Motor neuron (in vitro differentiated cells): ENCODE measurements at regions not wholly inside any gene's neighbourhood (a gene's known extent, or its start where the extent isn't known, plus 50 kb on each side); places are given as distances from the start of the nearest gene placed in this dataset.
"Not testable (repeated sequence)": the region's sequence is repeated elsewhere in the genome, so short reads cannot be mapped to it uniquely, and the experiment has no call there.

Experiments used
- ATAC-seq, 8 experiments: fragments of 200-7000 bp; cut with Tn5 transposase; replicated peaks in 6 of 8; 2 replicates each; pipeline ENCODE4 v1.8.0; 2021; ENCODE audit warnings: mild to moderate bottlenecking in 8 of 8, moderate library complexity in 8 of 8
- H3K27ac ChIP-seq, 2 donors: fragments of 250-450 bp; sonication (Bioruptor Pico); 2 replicates each; pipeline ENCODE4 v1.9.0; 2021; ENCODE audit warnings: antibody characterized with exemption in 2 of 2, mild to moderate bottlenecking in 2 of 2, moderate library complexity in 1 of 2
- H3K4me1 ChIP-seq, 2 donors: fragments of 250-450 bp; sonication (Bioruptor Pico); replicated peaks in 1 of 2; 2 replicates each; pipeline ENCODE4 v1.6.1; 2021; ENCODE audit warnings: antibody characterized with exemption in 2 of 2, mild to moderate bottlenecking in 2 of 2, moderate library complexity in 1 of 2
- H3K4me3 ChIP-seq, 5 donors: fragments of 250-450 bp; sonication (Bioruptor Pico); 2 replicates each; pipeline ENCODE4 v1.9.0; 2021; ENCODE audit warnings: antibody characterized with exemption in 5 of 5, mild to moderate bottlenecking in 5 of 5, moderate library complexity in 4 of 5
- WGBS, 10 experiments: fragments of 450-650 bp; shearing (Covaris generic); methylation state at CpG; one replicate each; pipeline ENCODE4 v1.0.0; 2022; 5-methylcytosine and 5-hydroxymethylcytosine counted together
- in situ Hi-C, 9 experiments: fragments of 400-800 bp; cut with MboI; loops; one replicate each; pipeline ENCODE4 v1.15.0; 2021; ENCODE audit warnings: low sequenced_read_pairs in 9 of 9, low pct_unique_long_range_greater_than_20kb in 2 of 9; ENCODE audit not compliant: unreplicated experiment in 9 of 9

GRCh38 chr5:112514111-112514510 lies 95.0 kb upstream of the EPB41L4A start:
- Histone ChIP-seq H3K4me3 (no peak overlapping the region), H3K4me1 (no peaks in the 10 kb centered on the region), H3K27ac (no peak overlapping the region)
- WGBS, 10 experiments = 17 to 67% (median 20%) methylated on average over 1 to 2 of the region's 2 CpGs; no CpG with 5 or more reads in 5 of the 10 experiments
- ATAC-seq = peak in 2 of 8 experiments; percentile 41 to 49
- in situ Hi-C loops = no loop called here

GRCh38 chr5:112520474-112520873 lies 101.4 kb upstream of the EPB41L4A start:
- WGBS, 10 experiments = 0 to 67% (median 31%) methylated on average over 1 of the region's 1 CpG; no CpG with 5 or more reads in 1 of the 10 experiments
- in situ Hi-C loops, H3K4me1 ChIP-seq, H3K27ac ChIP-seq, ATAC-seq, H3K4me3 ChIP-seq: not testable (repeated sequence)

- ATAC-seq, H3K27ac ChIP-seq, H3K4me3 ChIP-seq, in situ Hi-C loops, H3K4me1 ChIP-seq: not testable (repeated sequence)
- 0 to 100% (median 77%) methylated on average over 1 to 6 of the region's 9 CpGs; no CpG with 5 or more reads in 6 of the 10 experiments for WGBS, 10 experiments
Observed at GRCh38 chr5:112522891-112523673, 104.0 kb upstream of the EPB41L4A start.

- H3K4me1 ChIP-seq, H3K4me3 ChIP-seq, H3K27ac ChIP-seq, in situ Hi-C loops, ATAC-seq: not testable (repeated sequence)
- 10 to 100% (median 36%) methylated on average over 1 to 4 of the region's 4 CpGs; no CpG with 5 or more reads in 3 of the 10 experiments for WGBS, 10 experiments
Observed at GRCh38 chr5:112523674-112524263, 104.7 kb upstream of the EPB41L4A start.

GRCh38 chr5:112525217-112525616 lies 106.1 kb upstream of the EPB41L4A start:
- Histone ChIP-seq H3K4me1 (no peaks in the 10 kb centered on the region), H3K27ac (no peak overlapping the region), H3K4me3 (no peak overlapping the region)
- 31 to 100% (median 87%) methylated on average over 1 to 5 of the region's 6 CpGs; no CpG with 5 or more reads in 1 of the 10 experiments for WGBS, 10 experiments
- ATAC-seq = no peak
- in situ Hi-C loops = no loop called here

- Histone ChIP-seq H3K4me3 (no peak overlapping the region), H3K27ac (no peak overlapping the region), H3K4me1 (no peaks in the 10 kb centered on the region)
- in situ Hi-C loops = no loop called here
- no peak for ATAC-seq
- WGBS, 10 experiments = 70 to 100% (median 94%) methylated on average over 1 to 5 of the region's 5 CpGs; no CpG with 5 or more reads in 2 of the 10 experiments
Observed at GRCh38 chr5:112528928-112529327, 109.9 kb upstream of the EPB41L4A start.

- ATAC-seq = no peak
- H3K4me1 ChIP-seq = no peaks in the 10 kb centered on the region
- no peak overlapping the region for H3K27ac ChIP-seq
- 0 to 100% (median 42%) methylated on average over 1 to 4 of the region's 5 CpGs; no CpG with 5 or more reads in 3 of the 10 experiments for WGBS, 10 experiments
- no peak overlapping the region for H3K4me3 ChIP-seq
- in situ Hi-C loops = no loop called here
Observed at GRCh38 chr5:112529525-112529924, 110.4 kb upstream of the EPB41L4A start.

- Histone ChIP-seq H3K4me1 (no peaks in the 10 kb centered on the region), H3K4me3 (no peak overlapping the region), H3K27ac (no peak overlapping the region)
- ATAC-seq = peak in 3 of 8 experiments; percentile 65 to 67 (median 67)
- WGBS, 10 experiments = 9 to 100% (median 71%) methylated on average over 1 to 5 of the region's 5 CpGs; no CpG with 5 or more reads in 1 of the 10 experiments
- in situ Hi-C loops = no loop called here
Observed at GRCh38 chr5:112532654-112533360, 113.7 kb upstream of the EPB41L4A start.

- 0 to 40% (median 14%) methylated on average over 1 of the region's 1 CpG; no CpG with 5 or more reads in 6 of the 10 experiments for WGBS, 10 experiments
- no peak overlapping the region for H3K4me3 ChIP-seq
- ATAC-seq = peak in 4 of 8 experiments; percentile 62 to 79 (median 75)
- H3K27ac ChIP-seq = no peak overlapping the region
- H3K4me1 ChIP-seq = no peaks in the 10 kb centered on the region
- in situ Hi-C loops = no loop called here
Observed at GRCh38 chr5:112533362-112533761, 114.3 kb upstream of the EPB41L4A start.

- H3K4me3 ChIP-seq = no peak overlapping the region
- in situ Hi-C loops = no loop called here
- no peak overlapping the region for H3K27ac ChIP-seq
- H3K4me1 ChIP-seq = no peaks in the 10 kb centered on the region
- WGBS, 10 experiments = 57 to 100% (median 80%) methylated on average over 1 of the region's 1 CpG; no CpG with 5 or more reads in 3 of the 10 experiments
- ATAC-seq = no peak
Observed at GRCh38 chr5:112534067-112534583, 115.0 kb upstream of the EPB41L4A start.

- H3K27ac ChIP-seq = no peak overlapping the region
- H3K4me3 ChIP-seq = no peak overlapping the region
- in situ Hi-C loops = no loop called here
- H3K4me1 ChIP-seq = no peaks in the 10 kb centered on the region
- WGBS, 10 experiments = 37 to 91% (median 83%) methylated on average over 2 to 4 of the region's 4 CpGs
- ATAC-seq = peak in 3 of 8 experiments; percentile 38 to 69 (median 45)
Observed at GRCh38 chr5:112534611-112535255, 115.7 kb upstream of the EPB41L4A start.

GRCh38 chr5:112535356-112535755 lies 116.3 kb upstream of the EPB41L4A start:
- no peaks in the 10 kb centered on the region for H3K4me1 ChIP-seq
- ATAC-seq = no peak
- 14 to 93% (median 58%) methylated on average over 1 to 2 of the region's 2 CpGs; no CpG with 5 or more reads in 2 of the 10 experiments for WGBS, 10 experiments
- in situ Hi-C loops = no loop called here
- no peak overlapping the region for H3K4me3 ChIP-seq
- H3K27ac ChIP-seq = no peak overlapping the region
